ENCODE measurements at regions not wholly inside any gene's neighbourhood (a gene's known extent, or its start where the extent isn't known, plus 50 kb on each side); places are given as distances from the start of the nearest gene placed in this dataset.

GRCh38 chr15:26439681-26440080 is 333.2 kb downstream of the GABRB3 start:
- H3K27me3 ChIP-seq, result no peaks in the 10 kb centered on the region
- H3K4me3 ChIP-seq, result no peak overlapping the region
- H3K9ac ChIP-seq (ENCODE audit: low read depth in 2 of 2, low read length in 2 of 2), result no peak overlapping the region
- H3K9me3 ChIP-seq, result no peaks in the 10 kb centered on the region
- no peak overlapping the region for H3K27ac ChIP-seq
- TF ChIP-seq CTCF (IDR thresholded peaks at IDR 0.05), result no peak
- no peaks in the 10 kb centered on the region for H3K36me3 ChIP-seq
- intact Hi-C loops (cut with DNase I), result no loop called here
- no peak for DNase-seq
- no peaks in the 10 kb centered on the region for H3K4me1 ChIP-seq

- no peak overlapping the region for H3K9ac ChIP-seq (ENCODE audit: low read depth in 2 of 2, low read length in 2 of 2)
- H3K4me3 ChIP-seq, result no peak overlapping the region
- H3K36me3 ChIP-seq, result no peaks in the 10 kb centered on the region
- H3K4me1 ChIP-seq, result no peaks in the 10 kb centered on the region
- H3K27me3 ChIP-seq, result no peaks in the 10 kb centered on the region
- H3K9me3 ChIP-seq, result no peaks in the 10 kb centered on the region
- TF ChIP-seq CTCF (IDR thresholded peaks at IDR 0.05), result no peak
- intact Hi-C loops (cut with DNase I), result no loop called here
- no peak for DNase-seq
- no peak overlapping the region for H3K27ac ChIP-seq
Measured at GRCh38 chr15:26438718-26439117, 334.1 kb downstream of the GABRB3 start.

GRCh38 chr15:26438316-26438715 is 334.6 kb downstream of the GABRB3 start:
- intact Hi-C loops (cut with DNase I), result no loop called here
- no peaks in the 10 kb centered on the region for H3K36me3 ChIP-seq
- H3K9me3 ChIP-seq, result no peaks in the 10 kb centered on the region
- TF ChIP-seq CTCF (IDR thresholded peaks at IDR 0.05), result no peak
- H3K27me3 ChIP-seq, result no peaks in the 10 kb centered on the region
- H3K27ac ChIP-seq, result no peak overlapping the region
- H3K9ac ChIP-seq (ENCODE audit: low read depth in 2 of 2, low read length in 2 of 2), result no peak overlapping the region
- DNase-seq, result no peak
- H3K4me1 ChIP-seq, result no peaks in the 10 kb centered on the region
- H3K4me3 ChIP-seq, result no peak overlapping the region

- no peaks in the 10 kb centered on the region for H3K27me3 ChIP-seq
- no peaks in the 10 kb centered on the region for H3K36me3 ChIP-seq
- no peak overlapping the region for H3K4me3 ChIP-seq
- no peaks in the 10 kb centered on the region for H3K4me1 ChIP-seq
- intact Hi-C loops (cut with DNase I), result no loop called here
- H3K27ac ChIP-seq, result no peak overlapping the region
- no peak for TF ChIP-seq CTCF (IDR thresholded peaks at IDR 0.05)
- H3K9me3 ChIP-seq, result no peaks in the 10 kb centered on the region
- H3K9ac ChIP-seq (ENCODE audit: low read depth in 2 of 2, low read length in 2 of 2), result no peak overlapping the region
- no peak for DNase-seq
Measured at GRCh38 chr15:26433818-26434217, 339.0 kb downstream of the GABRB3 start.

- no peaks in the 10 kb centered on the region for H3K36me3 ChIP-seq
- no peaks in the 10 kb centered on the region for H3K9me3 ChIP-seq
- no peak overlapping the region for H3K9ac ChIP-seq (ENCODE audit: low read depth in 2 of 2, low read length in 2 of 2)
- H3K27ac ChIP-seq, result no peak overlapping the region
- intact Hi-C loops (cut with DNase I), result no loop called here
- H3K4me3 ChIP-seq, result no peak overlapping the region
- TF ChIP-seq CTCF (IDR thresholded peaks at IDR 0.05), result no peak
- DNase-seq, result no peak
- no peaks in the 10 kb centered on the region for H3K4me1 ChIP-seq
- H3K27me3 ChIP-seq, result no peaks in the 10 kb centered on the region
Measured at GRCh38 chr15:26433060-26433459, 339.8 kb downstream of the GABRB3 start.

- no peaks in the 10 kb centered on the region for H3K27me3 ChIP-seq
- H3K4me1 ChIP-seq, result no peaks in the 10 kb centered on the region
- DNase-seq, result no peak
- no peaks in the 10 kb centered on the region for H3K36me3 ChIP-seq
- H3K4me3 ChIP-seq, result no peak overlapping the region
- no peak for TF ChIP-seq CTCF (IDR thresholded peaks at IDR 0.05)
- no peak overlapping the region for H3K27ac ChIP-seq
- no peaks in the 10 kb centered on the region for H3K9me3 ChIP-seq
- intact Hi-C loops (cut with DNase I), result no loop called here
- no peak overlapping the region for H3K9ac ChIP-seq (ENCODE audit: low read depth in 2 of 2, low read length in 2 of 2)
Measured at GRCh38 chr15:26421065-26421464, 351.8 kb downstream of the GABRB3 start.

Data from colonic mucosa (tissue), 4 donors.